BE2C (cell line): ENCODE measurements at regions not wholly inside any gene's neighbourhood (a gene's known extent, or its start where the extent isn't known, plus 50 kb on each side); places are given as distances from the start of the nearest gene placed in this dataset.

ENCODE experiments used
- DNase-seq: peaks from one replicate; pipeline ENCODE4 v3.0.0-alpha.2; 2020
- H3K27me3 ChIP-seq: fragments of 250-450 bp; sonication (Bioruptor Pico); 2 replicates; pipeline ENCODE4 v1.5.1; 2020; ENCODE audit warnings: mild to moderate bottlenecking
- H3K36me3 ChIP-seq: fragments of 250-450 bp; sonication (Bioruptor Pico); 2 replicates; pipeline ENCODE4 v1.5.1; 2020; ENCODE audit warnings: mild to moderate bottlenecking
- H3K4me1 ChIP-seq: fragments of 250-450 bp; sonication (Bioruptor Pico); 2 replicates; pipeline ENCODE4 v1.5.1; 2020
- H3K4me3 ChIP-seq: 2 replicates; pipeline ENCODE4 v1.5.1; 2011; ENCODE audit warnings: low read depth, low read length
- H3K9me3 ChIP-seq: fragments of 250-450 bp; sonication (Bioruptor Pico); 2 replicates; pipeline ENCODE4 v1.5.1; 2020
- TF ChIP-seq, protein P1 (sequence below): IDR thresholded peaks from 2 replicates; pipeline ENCODE4 v1.5.1; 2012; ENCODE audit warnings: mild to moderate bottlenecking, low read depth, low read length

DNA sequence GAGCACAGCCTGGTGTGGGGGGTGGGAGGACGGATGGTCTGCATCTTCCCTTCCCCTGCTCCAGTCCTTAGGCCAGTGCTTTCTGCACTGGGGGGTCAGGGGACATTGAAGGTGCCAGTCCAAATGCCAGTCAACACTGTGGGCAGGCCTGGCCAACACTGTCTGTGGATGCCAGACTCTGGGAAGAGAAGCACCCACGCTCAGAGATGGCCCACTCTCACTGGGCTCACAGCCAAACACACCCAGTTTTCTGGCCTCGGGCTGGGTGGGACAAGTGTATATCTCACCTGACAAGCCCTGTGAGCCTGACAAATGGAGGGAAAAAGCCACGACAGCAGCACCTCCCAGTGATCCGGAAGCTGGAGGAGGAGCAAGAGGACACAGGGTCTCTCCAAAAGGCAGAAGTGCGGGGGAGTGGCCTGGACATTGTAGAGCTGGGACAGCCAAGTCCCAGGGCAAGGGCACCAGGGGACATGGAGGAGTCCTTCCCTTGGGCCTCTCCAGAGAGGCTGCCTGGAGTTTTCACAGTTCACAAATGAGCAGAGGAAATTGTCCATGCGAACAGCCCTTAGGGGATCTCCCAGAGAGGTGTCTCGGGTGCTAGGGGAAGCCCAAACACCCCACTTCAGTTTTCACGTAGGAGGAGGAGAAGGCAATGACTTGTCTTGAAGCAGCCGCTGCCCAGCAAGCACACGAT is 79.3 kb downstream of the SDC1 start:
- peaks cover 7% of the 10 kb centered on the region for H3K4me1 ChIP-seq
- no peak overlapping the region for H3K4me3 ChIP-seq
- H3K9me3 ChIP-seq = no peaks in the 10 kb centered on the region
- H3K36me3 ChIP-seq = no peaks in the 10 kb centered on the region
- TF ChIP-seq, protein P1, sequence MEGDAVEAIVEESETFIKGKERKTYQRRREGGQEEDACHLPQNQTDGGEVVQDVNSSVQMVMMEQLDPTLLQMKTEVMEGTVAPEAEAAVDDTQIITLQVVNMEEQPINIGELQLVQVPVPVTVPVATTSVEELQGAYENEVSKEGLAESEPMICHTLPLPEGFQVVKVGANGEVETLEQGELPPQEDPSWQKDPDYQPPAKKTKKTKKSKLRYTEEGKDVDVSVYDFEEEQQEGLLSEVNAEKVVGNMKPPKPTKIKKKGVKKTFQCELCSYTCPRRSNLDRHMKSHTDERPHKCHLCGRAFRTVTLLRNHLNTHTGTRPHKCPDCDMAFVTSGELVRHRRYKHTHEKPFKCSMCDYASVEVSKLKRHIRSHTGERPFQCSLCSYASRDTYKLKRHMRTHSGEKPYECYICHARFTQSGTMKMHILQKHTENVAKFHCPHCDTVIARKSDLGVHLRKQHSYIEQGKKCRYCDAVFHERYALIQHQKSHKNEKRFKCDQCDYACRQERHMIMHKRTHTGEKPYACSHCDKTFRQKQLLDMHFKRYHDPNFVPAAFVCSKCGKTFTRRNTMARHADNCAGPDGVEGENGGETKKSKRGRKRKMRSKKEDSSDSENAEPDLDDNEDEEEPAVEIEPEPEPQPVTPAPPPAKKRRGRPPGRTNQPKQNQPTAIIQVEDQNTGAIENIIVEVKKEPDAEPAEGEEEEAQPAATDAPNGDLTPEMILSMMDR = no peak
- H3K27me3 ChIP-seq = no peaks in the 10 kb centered on the region
- DNase-seq = no peak

DNA sequence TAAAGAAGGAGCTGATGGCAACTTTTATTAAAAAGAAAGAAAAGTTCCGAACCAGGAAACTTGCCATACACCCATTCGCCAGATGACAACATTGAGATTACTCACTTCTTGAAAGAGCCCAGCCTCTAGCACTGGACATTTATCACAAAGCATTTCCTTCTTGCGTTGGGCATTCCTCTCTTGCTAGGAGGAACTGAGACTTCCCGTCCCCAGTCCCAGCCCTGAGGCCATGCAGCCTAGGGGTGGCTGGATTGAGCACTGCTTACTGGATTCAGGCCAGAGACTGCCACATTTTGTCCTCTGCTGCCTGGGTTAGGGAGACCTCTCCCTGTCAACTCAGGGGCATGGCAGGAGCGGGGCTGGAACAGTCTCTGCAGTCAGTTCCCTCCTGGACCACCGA is 80.1 kb downstream of the SDC1 start:
- Histone ChIP-seq H3K36me3 (no peaks in the 10 kb centered on the region), H3K4me1 (peaks cover 7% of the 10 kb centered on the region), H3K4me3 (no peak overlapping the region), H3K27me3 (no peaks in the 10 kb centered on the region), H3K9me3 (no peaks in the 10 kb centered on the region)
- DNase-seq = no peak
- TF ChIP-seq, protein P1 = no peak

DNA sequence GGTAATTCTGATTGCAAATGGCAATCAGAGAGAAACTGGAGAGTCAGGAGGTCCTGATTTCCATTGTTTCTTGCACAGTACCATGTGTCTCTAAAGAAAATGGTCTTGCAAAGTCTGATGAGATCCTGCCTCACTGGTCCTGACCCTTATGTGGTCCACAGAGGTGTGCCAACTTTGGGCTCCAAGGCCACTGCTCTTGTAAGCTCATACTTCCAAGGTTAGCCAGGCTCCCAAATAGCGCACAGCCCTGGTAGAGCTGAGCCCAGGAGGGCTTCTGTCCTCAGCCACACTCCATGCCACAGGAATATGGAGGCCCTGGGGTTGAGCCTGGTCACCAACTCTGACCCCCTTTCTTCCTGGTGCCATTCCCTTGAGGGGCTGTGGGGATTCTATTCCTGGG is 80.7 kb downstream of the SDC1 start:
- no peaks in the 10 kb centered on the region for H3K27me3 ChIP-seq
- TF ChIP-seq, protein P1 = no peak
- DNase-seq = no peak
- H3K9me3 ChIP-seq = no peaks in the 10 kb centered on the region
- H3K36me3 ChIP-seq = no peaks in the 10 kb centered on the region
- no peak overlapping the region for H3K4me3 ChIP-seq
- peaks cover 1% of the 10 kb centered on the region for H3K4me1 ChIP-seq

DNA sequence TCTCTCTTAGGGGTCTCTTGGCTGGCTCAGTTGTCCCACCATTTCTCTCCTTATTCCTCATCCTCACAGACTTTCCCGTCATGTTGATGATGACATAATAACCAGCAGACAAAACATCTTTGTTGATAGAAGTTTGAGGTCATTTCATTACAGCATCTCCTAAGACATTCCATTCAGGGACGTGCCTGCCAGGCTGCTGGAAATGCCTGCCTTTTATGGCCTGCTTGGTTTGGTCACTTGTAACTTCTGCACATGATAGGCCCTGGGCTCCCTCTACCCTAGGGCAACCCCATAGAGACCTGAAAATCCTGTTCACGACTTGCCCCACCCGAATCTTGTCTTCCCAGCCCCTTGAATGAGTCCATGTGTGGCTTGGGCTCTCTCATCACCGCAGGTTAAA is 81.7 kb downstream of the SDC1 start:
- DNase-seq = no peak
- H3K27me3 ChIP-seq = no peaks in the 10 kb centered on the region
- H3K4me1 ChIP-seq = no peaks in the 10 kb centered on the region
- no peaks in the 10 kb centered on the region for H3K9me3 ChIP-seq
- TF ChIP-seq, protein P1 = no peak
- H3K4me3 ChIP-seq = no peak overlapping the region
- H3K36me3 ChIP-seq = no peaks in the 10 kb centered on the region

DNA sequence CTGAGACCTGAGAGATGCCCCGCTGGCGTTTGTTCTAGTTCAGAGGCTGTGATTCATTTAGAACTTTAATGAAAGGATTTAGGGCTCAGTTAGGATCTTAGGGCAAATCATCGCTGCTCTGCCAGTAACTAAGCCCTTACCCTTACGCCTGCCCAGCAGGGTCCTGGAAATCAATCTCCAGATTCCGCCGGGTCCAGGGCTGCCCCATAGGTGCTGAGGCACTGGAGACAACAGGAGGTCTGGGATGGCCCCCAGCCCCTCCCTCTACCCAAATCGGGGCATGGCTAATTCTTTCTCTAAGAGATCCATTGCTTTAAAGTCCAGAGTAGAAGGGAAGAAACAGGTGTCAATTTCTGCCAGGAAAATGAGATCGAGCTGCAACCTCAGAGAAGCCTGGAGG is 83.1 kb downstream of the SDC1 start:
- TF ChIP-seq, protein P1 = no peak
- no peaks in the 10 kb centered on the region for H3K27me3 ChIP-seq
- no peaks in the 10 kb centered on the region for H3K9me3 ChIP-seq
- no peak for DNase-seq
- no peaks in the 10 kb centered on the region for H3K4me1 ChIP-seq
- H3K4me3 ChIP-seq = no peak overlapping the region
- H3K36me3 ChIP-seq = no peaks in the 10 kb centered on the region

DNA sequence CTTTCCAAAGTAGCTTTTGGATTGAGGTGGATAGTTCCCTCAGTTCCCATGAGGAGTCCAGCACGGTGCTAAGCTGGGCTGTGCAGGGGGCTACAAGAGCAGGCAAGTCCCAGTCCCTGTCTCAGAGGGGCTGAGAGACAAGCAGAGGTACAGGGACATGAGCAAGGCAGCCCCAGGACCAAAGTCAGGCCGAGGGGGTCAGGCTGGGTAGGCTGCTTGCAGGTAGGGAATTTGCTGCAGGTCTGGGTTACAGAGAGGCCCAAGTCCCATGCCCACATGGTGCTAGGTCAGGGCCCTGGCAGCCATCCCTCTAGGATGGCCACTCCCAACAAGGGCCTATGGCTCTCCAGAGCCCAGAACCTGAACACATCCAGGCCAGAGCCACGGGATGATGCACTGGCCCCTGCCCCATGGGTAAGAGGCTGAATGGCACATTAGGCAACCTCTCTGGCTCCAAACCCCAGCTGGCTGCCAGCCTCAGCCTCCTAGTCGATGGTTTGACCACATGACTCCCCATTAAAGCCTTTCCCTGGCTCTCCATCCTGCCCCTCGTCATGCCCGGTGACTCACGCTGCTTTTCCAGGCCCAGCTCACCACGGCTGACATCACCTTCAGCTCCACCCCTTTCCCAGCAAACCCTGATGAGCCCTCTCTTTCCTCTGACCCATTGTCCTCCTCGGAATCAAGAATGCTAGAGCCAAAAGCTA is 83.7 kb downstream of the SDC1 start:
- TF ChIP-seq, protein P1 = no peak
- no peak for DNase-seq
- H3K36me3 ChIP-seq = no peaks in the 10 kb centered on the region
- H3K4me3 ChIP-seq = no peak overlapping the region
- no peaks in the 10 kb centered on the region for H3K9me3 ChIP-seq
- no peaks in the 10 kb centered on the region for H3K4me1 ChIP-seq
- H3K27me3 ChIP-seq = no peaks in the 10 kb centered on the region
